GM12864 (cell line): ENCODE measurements at regions not wholly inside any gene's neighbourhood (a gene's known extent, or its start where the extent isn't known, plus 50 kb on each side); places are given as distances from the start of the nearest gene placed in this dataset.

Source experiments
- DNase-seq: peaks from one replicate; pipeline ENCODE4 v3.0.0-alpha.2; 2011; ENCODE audit warnings: low read depth
- H3K4me3 ChIP-seq: 2 replicates; pipeline ENCODE4 v1.5.1; 2011; ENCODE audit warnings: mild to moderate bottlenecking, low read depth, low read length, control low read depth
- CTCF ChIP-seq: IDR thresholded peaks from 2 replicates; pipeline ENCODE4 v1.5.1; 2011; ENCODE audit warnings: low read depth, mild to moderate bottlenecking, moderate library complexity, low read length, control low read depth, inconsistent platforms; ENCODE audit errors: missing control alignments

- no peak for DNase-seq
- TF ChIP-seq CTCF: no peak
- no peak overlapping the region for H3K4me3 ChIP-seq
Observed at GRCh38 chr6:168212362-168212761, 107.2 kb downstream of the DACT2 start.

GRCh38 chr6:168211681-168212080, 107.9 kb downstream of the DACT2 start:
- no peak for TF ChIP-seq CTCF
- H3K4me3 ChIP-seq: no peak overlapping the region
- no peak for DNase-seq

GRCh38 chr6:168210239-168211105, 109.1 kb downstream of the DACT2 start:
- no peak for DNase-seq
- H3K4me3 ChIP-seq: no peak overlapping the region
- TF ChIP-seq CTCF: no peak

- no peak for DNase-seq
- TF ChIP-seq CTCF: no peak
- no peak overlapping the region for H3K4me3 ChIP-seq
Observed at GRCh38 chr6:168209420-168209819, 110.2 kb downstream of the DACT2 start.

- no peak for DNase-seq
- H3K4me3 ChIP-seq: no peak overlapping the region
- TF ChIP-seq CTCF: no peak
Observed at GRCh38 chr6:168208854-168209253, 110.7 kb downstream of the DACT2 start.

GRCh38 chr6:168208402-168208801, 111.2 kb downstream of the DACT2 start:
- no peak for DNase-seq
- TF ChIP-seq CTCF: no peak
- no peak overlapping the region for H3K4me3 ChIP-seq
